ENCODE measurements at regions not wholly inside any gene's neighbourhood (a gene's known extent, or its start where the extent isn't known, plus 50 kb on each side); places are given as distances from the start of the nearest gene placed in this dataset.

DNA sequence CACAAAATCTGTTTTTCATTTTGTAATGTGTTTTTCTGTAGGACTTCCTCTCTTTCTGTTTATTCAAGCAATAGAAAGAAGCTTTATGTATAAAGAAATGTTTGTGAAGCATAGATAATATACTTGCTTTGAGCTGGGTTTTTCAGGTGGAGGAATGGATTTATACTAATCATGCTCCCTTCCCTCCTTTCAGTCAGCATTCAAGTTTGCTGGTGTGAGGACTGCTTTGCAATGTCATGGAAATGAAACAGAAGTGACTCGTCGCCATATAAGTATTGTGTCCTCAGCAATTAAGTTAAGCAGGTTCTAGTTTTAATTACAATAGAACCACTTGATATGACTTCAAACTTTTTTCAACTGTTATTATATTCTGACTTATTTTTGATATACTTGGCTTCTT is 1447.1 kb downstream of the PCDH19 start (continued):
- no peak for TF ChIP-seq KDM5A (IDR thresholded peaks at IDR 0.05)
- no peak for TF ChIP-seq JUN (IDR thresholded peaks at IDR 0.05)

DNA sequence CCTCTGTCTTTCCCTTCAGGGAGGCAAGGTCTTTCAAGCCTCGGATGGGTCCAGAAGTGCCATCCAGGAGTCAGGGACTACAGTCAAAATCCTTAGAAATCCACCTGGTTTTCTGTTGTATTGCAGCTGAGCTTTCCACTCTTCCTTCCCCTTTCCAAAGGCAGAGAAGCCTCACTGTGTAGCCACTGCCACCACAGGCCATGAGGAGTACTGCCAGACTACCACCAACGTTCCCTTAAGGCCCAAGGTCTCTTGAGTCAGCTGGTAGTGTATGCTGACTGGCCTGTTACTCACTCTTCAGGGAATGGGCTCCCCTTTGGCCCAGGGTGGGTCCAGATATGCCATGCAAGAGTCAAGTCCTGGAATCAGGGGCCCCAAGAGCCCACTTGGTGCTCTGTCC is 1454.1 kb downstream of the PCDH19 start:
- no peak for FAIRE-seq
- CTCF ChIA-PET = no interaction called here
- WGBS (ENCODE audit: missing lambda C conversion rate) = 10% methylated on average over 1 of the region's 2 CpGs

DNA sequence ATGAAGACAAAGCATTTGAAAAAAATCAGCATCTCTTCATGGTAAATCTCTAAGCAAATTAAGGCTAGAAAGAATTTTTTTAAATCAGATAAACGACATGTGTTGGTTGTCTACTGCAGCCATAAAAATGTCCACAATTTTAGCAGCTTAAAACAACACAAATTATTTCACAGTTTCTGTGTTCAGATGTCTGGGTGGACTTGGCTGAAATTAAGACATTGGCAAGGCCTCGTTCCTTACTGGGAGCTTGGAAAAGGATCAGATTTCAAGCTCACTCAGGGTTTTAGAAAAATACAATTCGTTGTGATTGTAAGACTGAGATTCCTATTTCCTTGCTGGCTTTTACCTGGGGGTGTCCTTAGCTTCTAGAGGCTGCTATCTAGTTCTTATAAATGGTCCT is 1470.6 kb downstream of the PCDH19 start:
- FAIRE-seq (peak; percentile 43), DNase-seq (ENCODE audit: low read depth in 1 of 2, low spot score in 1 of 2) (no peak), ATAC-seq (no peak)
- 0% methylated on average over 3 of the region's 3 CpGs for WGBS (ENCODE audit: missing lambda C conversion rate)
- H3K4me3 ChIP-seq = no peak overlapping the region
- TF ChIP-seq CBX2 (IDR thresholded peaks at IDR 0.05; ENCODE audit: borderline replicate concordance, low read depth) (no peak), RNF2 (IDR thresholded peaks at IDR 0.05; ENCODE audit: borderline replicate concordance, low read depth) (no peak), FOSL2 (IDR thresholded peaks at IDR 0.05) (no peak), FOSL2 (CRISPR knock-in tag; IDR thresholded peaks at IDR 0.05) (no peak), JUN (IDR thresholded peaks at IDR 0.05) (no peak), KDM1A (IDR thresholded peaks at IDR 0.05; ENCODE audit: low read depth) (no peak), HOXB13 (CRISPR knock-in tag; IDR thresholded peaks at IDR 0.05; ENCODE audit: low read depth) (no peak)
- TF ChIP-seq, protein P1, sequence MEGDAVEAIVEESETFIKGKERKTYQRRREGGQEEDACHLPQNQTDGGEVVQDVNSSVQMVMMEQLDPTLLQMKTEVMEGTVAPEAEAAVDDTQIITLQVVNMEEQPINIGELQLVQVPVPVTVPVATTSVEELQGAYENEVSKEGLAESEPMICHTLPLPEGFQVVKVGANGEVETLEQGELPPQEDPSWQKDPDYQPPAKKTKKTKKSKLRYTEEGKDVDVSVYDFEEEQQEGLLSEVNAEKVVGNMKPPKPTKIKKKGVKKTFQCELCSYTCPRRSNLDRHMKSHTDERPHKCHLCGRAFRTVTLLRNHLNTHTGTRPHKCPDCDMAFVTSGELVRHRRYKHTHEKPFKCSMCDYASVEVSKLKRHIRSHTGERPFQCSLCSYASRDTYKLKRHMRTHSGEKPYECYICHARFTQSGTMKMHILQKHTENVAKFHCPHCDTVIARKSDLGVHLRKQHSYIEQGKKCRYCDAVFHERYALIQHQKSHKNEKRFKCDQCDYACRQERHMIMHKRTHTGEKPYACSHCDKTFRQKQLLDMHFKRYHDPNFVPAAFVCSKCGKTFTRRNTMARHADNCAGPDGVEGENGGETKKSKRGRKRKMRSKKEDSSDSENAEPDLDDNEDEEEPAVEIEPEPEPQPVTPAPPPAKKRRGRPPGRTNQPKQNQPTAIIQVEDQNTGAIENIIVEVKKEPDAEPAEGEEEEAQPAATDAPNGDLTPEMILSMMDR (IDR thresholded peaks at IDR 0.05) = no peak
- TF ChIP-seq, protein P2, sequence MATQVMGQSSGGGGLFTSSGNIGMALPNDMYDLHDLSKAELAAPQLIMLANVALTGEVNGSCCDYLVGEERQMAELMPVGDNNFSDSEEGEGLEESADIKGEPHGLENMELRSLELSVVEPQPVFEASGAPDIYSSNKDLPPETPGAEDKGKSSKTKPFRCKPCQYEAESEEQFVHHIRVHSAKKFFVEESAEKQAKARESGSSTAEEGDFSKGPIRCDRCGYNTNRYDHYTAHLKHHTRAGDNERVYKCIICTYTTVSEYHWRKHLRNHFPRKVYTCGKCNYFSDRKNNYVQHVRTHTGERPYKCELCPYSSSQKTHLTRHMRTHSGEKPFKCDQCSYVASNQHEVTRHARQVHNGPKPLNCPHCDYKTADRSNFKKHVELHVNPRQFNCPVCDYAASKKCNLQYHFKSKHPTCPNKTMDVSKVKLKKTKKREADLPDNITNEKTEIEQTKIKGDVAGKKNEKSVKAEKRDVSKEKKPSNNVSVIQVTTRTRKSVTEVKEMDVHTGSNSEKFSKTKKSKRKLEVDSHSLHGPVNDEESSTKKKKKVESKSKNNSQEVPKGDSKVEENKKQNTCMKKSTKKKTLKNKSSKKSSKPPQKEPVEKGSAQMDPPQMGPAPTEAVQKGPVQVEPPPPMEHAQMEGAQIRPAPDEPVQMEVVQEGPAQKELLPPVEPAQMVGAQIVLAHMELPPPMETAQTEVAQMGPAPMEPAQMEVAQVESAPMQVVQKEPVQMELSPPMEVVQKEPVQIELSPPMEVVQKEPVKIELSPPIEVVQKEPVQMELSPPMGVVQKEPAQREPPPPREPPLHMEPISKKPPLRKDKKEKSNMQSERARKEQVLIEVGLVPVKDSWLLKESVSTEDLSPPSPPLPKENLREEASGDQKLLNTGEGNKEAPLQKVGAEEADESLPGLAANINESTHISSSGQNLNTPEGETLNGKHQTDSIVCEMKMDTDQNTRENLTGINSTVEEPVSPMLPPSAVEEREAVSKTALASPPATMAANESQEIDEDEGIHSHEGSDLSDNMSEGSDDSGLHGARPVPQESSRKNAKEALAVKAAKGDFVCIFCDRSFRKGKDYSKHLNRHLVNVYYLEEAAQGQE (IDR thresholded peaks at IDR 0.05) = no peak
- TF ChIP-seq, protein P3, sequence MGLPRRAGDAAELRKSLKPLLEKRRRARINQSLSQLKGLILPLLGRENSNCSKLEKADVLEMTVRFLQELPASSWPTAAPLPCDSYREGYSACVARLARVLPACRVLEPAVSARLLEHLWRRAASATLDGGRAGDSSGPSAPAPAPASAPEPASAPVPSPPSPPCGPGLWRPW (IDR thresholded peaks at IDR 0.05) = no peak
- no peaks in the 10 kb centered on the region for H3K4me1 ChIP-seq
- H3K4me2 ChIP-seq = no peak overlapping the region
- no peaks in the 10 kb centered on the region for H3K9me3 ChIP-seq
- CTCF ChIA-PET = no interaction called here
- H3K27ac ChIP-seq = no peak overlapping the region
- POLR2A ChIA-PET = no interaction called here

More for the DNA sequence above, 1454.1 kb downstream of the PCDH19 start:
- no peak for ATAC-seq
- no peak overlapping the region for H3K4me2 ChIP-seq
- TF ChIP-seq POLR2AphosphoS2 (conservative IDR thresholded peaks at IDR 0.05; ENCODE audit: low read length) = no peak
- TF ChIP-seq, protein P2 (IDR thresholded peaks at IDR 0.05) = no peak
- no peaks in the 10 kb centered on the region for H3K9me3 ChIP-seq
- no peaks in the 10 kb centered on the region for H3K4me1 ChIP-seq
- no peak overlapping the region for H3K4me3 ChIP-seq
- no peak for DNase-seq (ENCODE audit: low read depth in 1 of 2, low spot score in 1 of 2)
- H3K27ac ChIP-seq = no peak overlapping the region
- POLR2A ChIA-PET = no interaction called here

All from A549 (cell line).